ENCODE measurements at regions not wholly inside any gene's neighbourhood (a gene's known extent, or its start where the extent isn't known, plus 50 kb on each side); places are given as distances from the start of the nearest gene placed in this dataset.

- H2BK5ac ChIP-seq (ENCODE audit: low read length), result no peak overlapping the region
- no peaks in the 10 kb centered on the region for H3K9me3 ChIP-seq (replicated peaks in 1 of 2; ENCODE audit: control insufficient read depth in 2 of 2, insufficient read depth in 1 of 2, low read depth in 1 of 2, low read length in 2 of 2)
- H3K4me3 ChIP-seq (ENCODE audit: low read length in 2 of 2), result no peak overlapping the region
- no peak overlapping the region for H2BK12ac ChIP-seq (ENCODE audit: low read length)
- H3K23ac ChIP-seq (ENCODE audit: low read depth, low read length, poor library complexity), result no peak overlapping the region
- H3K14ac ChIP-seq (ENCODE audit: low read length), result no peak overlapping the region
- WGBS, 2 donors (ENCODE audit: extremely low coverage in 2 of 2, insufficient read length in 2 of 2, insufficient replicate concordance in 1 of 2), result no CpG with 5 or more reads among the region's 2 CpGs
- H2BK15ac ChIP-seq (ENCODE audit: low read length), result no peak overlapping the region
- DNase-seq (ENCODE audit: low spot score), result no peak
- no peak overlapping the region for H3K18ac ChIP-seq (ENCODE audit: low read length)
- H2AFZ ChIP-seq (ENCODE audit: low read length), result no peak overlapping the region
- H3K9ac ChIP-seq (ENCODE audit: low read depth, low read length, poor library complexity), result no peak overlapping the region
- H3K4ac ChIP-seq (ENCODE audit: low read length), result no peak overlapping the region
- no peaks in the 10 kb centered on the region for H3K36me3 ChIP-seq (replicated peaks in 1 of 2; ENCODE audit: control insufficient read depth in 2 of 2, insufficient read depth in 2 of 2, low read length in 2 of 2)
- no peak overlapping the region for H4K91ac ChIP-seq (ENCODE audit: low read depth, low read length, poor library complexity)
- H2BK120ac ChIP-seq (ENCODE audit: low read depth, low read length), result no peak overlapping the region
- H3K4me2 ChIP-seq (ENCODE audit: insufficient read depth, low read length, poor library complexity, severe bottlenecking), result no peak overlapping the region
- no peaks in the 10 kb centered on the region for H3K4me1 ChIP-seq (ENCODE audit: control insufficient read depth in 2 of 2, insufficient read depth in 1 of 2, low read depth in 1 of 2, low read length in 2 of 2)
- no peak overlapping the region for H3K27ac ChIP-seq (replicated peaks; ENCODE audit: low read length)
- no peak overlapping the region for H2AK5ac ChIP-seq (ENCODE audit: low read depth, low read length)
- H4K8ac ChIP-seq (ENCODE audit: low read depth, low read length), result no peak overlapping the region
- H3K27me3 ChIP-seq (ENCODE audit: control insufficient read depth in 3 of 3, insufficient read depth in 3 of 3, low read depth in 1 of 3, low read length in 3 of 3), result no peaks in the 10 kb centered on the region
- no peaks in the 10 kb centered on the region for H3K79me1 ChIP-seq (ENCODE audit: low read depth, low read length)
These were observed 183.5 kb downstream of the HNMT start for GRCh38 chr2:138147796-138148195.

GRCh38 chr2:138155304-138155703 is 191.0 kb downstream of the HNMT start:
- Histone ChIP-seq H3K27me3 (ENCODE audit: control insufficient read depth in 3 of 3, insufficient read depth in 3 of 3, low read depth in 1 of 3, low read length in 3 of 3) (no peaks in the 10 kb centered on the region), H2BK15ac (ENCODE audit: low read length) (no peak overlapping the region), H2BK120ac (ENCODE audit: low read depth, low read length) (no peak overlapping the region), H4K8ac (ENCODE audit: low read depth, low read length) (no peak overlapping the region), H2AK5ac (ENCODE audit: low read depth, low read length) (no peak overlapping the region), H4K91ac (ENCODE audit: low read depth, low read length, poor library complexity) (no peak overlapping the region), H3K27ac (replicated peaks; ENCODE audit: low read length) (no peak overlapping the region), H3K4me3 (ENCODE audit: low read length in 2 of 2) (no peak overlapping the region), H3K23ac (ENCODE audit: low read depth, low read length, poor library complexity) (no peak overlapping the region), H2BK12ac (ENCODE audit: low read length) (no peak overlapping the region), H3K18ac (ENCODE audit: low read length) (no peak overlapping the region), H3K4ac (ENCODE audit: low read length) (no peak overlapping the region), H2AFZ (ENCODE audit: low read length) (no peak overlapping the region), H3K4me1 (ENCODE audit: control insufficient read depth in 2 of 2, insufficient read depth in 1 of 2, low read depth in 1 of 2, low read length in 2 of 2) (no peaks in the 10 kb centered on the region), H3K4me2 (ENCODE audit: insufficient read depth, low read length, poor library complexity, severe bottlenecking) (no peak overlapping the region), H3K79me1 (ENCODE audit: low read depth, low read length) (no peaks in the 10 kb centered on the region), H2BK5ac (ENCODE audit: low read length) (no peak overlapping the region), H3K9me3 (replicated peaks in 1 of 2; ENCODE audit: control insufficient read depth in 2 of 2, insufficient read depth in 1 of 2, low read depth in 1 of 2, low read length in 2 of 2) (no peaks in the 10 kb centered on the region), H3K36me3 (replicated peaks in 1 of 2; ENCODE audit: control insufficient read depth in 2 of 2, insufficient read depth in 2 of 2, low read length in 2 of 2) (no peaks in the 10 kb centered on the region), H3K9ac (ENCODE audit: low read depth, low read length, poor library complexity) (no peak overlapping the region), H3K14ac (ENCODE audit: low read length) (no peak overlapping the region)
- WGBS, 2 donors (ENCODE audit: extremely low coverage in 2 of 2, insufficient read length in 2 of 2, insufficient replicate concordance in 1 of 2), result no CpG with 5 or more reads among the region's 1 CpG
- DNase-seq (ENCODE audit: low spot score), result no peak

GRCh38 chr2:138157372-138157771 is 193.1 kb downstream of the HNMT start:
- no peak overlapping the region for H2BK5ac ChIP-seq (ENCODE audit: low read length)
- H3K79me1 ChIP-seq (ENCODE audit: low read depth, low read length), result no peaks in the 10 kb centered on the region
- no peaks in the 10 kb centered on the region for H3K36me3 ChIP-seq (replicated peaks in 1 of 2; ENCODE audit: control insufficient read depth in 2 of 2, insufficient read depth in 2 of 2, low read length in 2 of 2)
- no peak overlapping the region for H2AK5ac ChIP-seq (ENCODE audit: low read depth, low read length)
- H3K23ac ChIP-seq (ENCODE audit: low read depth, low read length, poor library complexity), result no peak overlapping the region
- no peaks in the 10 kb centered on the region for H3K27me3 ChIP-seq (ENCODE audit: control insufficient read depth in 3 of 3, insufficient read depth in 3 of 3, low read depth in 1 of 3, low read length in 3 of 3)
- no peak overlapping the region for H3K4me2 ChIP-seq (ENCODE audit: insufficient read depth, low read length, poor library complexity, severe bottlenecking)
- H2AFZ ChIP-seq (ENCODE audit: low read length), result no peak overlapping the region
- no peak overlapping the region for H3K14ac ChIP-seq (ENCODE audit: low read length)
- H2BK15ac ChIP-seq (ENCODE audit: low read length), result no peak overlapping the region
- no CpG with 5 or more reads among the region's 4 CpGs for WGBS, 2 donors (ENCODE audit: extremely low coverage in 2 of 2, insufficient read length in 2 of 2, insufficient replicate concordance in 1 of 2)
- H3K4me1 ChIP-seq (ENCODE audit: control insufficient read depth in 2 of 2, insufficient read depth in 1 of 2, low read depth in 1 of 2, low read length in 2 of 2), result no peaks in the 10 kb centered on the region
- no peak overlapping the region for H2BK120ac ChIP-seq (ENCODE audit: low read depth, low read length)
- H3K27ac ChIP-seq (replicated peaks; ENCODE audit: low read length), result no peak overlapping the region
- H3K18ac ChIP-seq (ENCODE audit: low read length), result no peak overlapping the region
- H4K91ac ChIP-seq (ENCODE audit: low read depth, low read length, poor library complexity), result no peak overlapping the region
- H3K4me3 ChIP-seq (ENCODE audit: low read length in 2 of 2), result no peak overlapping the region
- DNase-seq (ENCODE audit: low spot score), result no peak
- H4K8ac ChIP-seq (ENCODE audit: low read depth, low read length), result no peak overlapping the region
- H2BK12ac ChIP-seq (ENCODE audit: low read length), result no peak overlapping the region
- H3K9me3 ChIP-seq (replicated peaks in 1 of 2; ENCODE audit: control insufficient read depth in 2 of 2, insufficient read depth in 1 of 2, low read depth in 1 of 2, low read length in 2 of 2), result no peaks in the 10 kb centered on the region
- no peak overlapping the region for H3K4ac ChIP-seq (ENCODE audit: low read length)
- H3K9ac ChIP-seq (ENCODE audit: low read depth, low read length, poor library complexity), result no peak overlapping the region

GRCh38 chr2:138170485-138170884 is 206.2 kb downstream of the HNMT start:
- no peak overlapping the region for H2BK5ac ChIP-seq (ENCODE audit: low read length)
- peaks cover 0 to 3% of the 10 kb centered on the region in 2 donors for H3K9me3 ChIP-seq (replicated peaks in 1 of 2; ENCODE audit: control insufficient read depth in 2 of 2, insufficient read depth in 1 of 2, low read depth in 1 of 2, low read length in 2 of 2)
- no peak overlapping the region for H3K23ac ChIP-seq (ENCODE audit: low read depth, low read length, poor library complexity)
- H3K4me3 ChIP-seq (ENCODE audit: low read length in 2 of 2), result no peak overlapping the region
- no peaks in the 10 kb centered on the region for H3K27me3 ChIP-seq (ENCODE audit: control insufficient read depth in 3 of 3, insufficient read depth in 3 of 3, low read depth in 1 of 3, low read length in 3 of 3)
- WGBS, 2 donors (ENCODE audit: extremely low coverage in 2 of 2, insufficient read length in 2 of 2, insufficient replicate concordance in 1 of 2), result no CpG with 5 or more reads among the region's 5 CpGs
- H3K79me1 ChIP-seq (ENCODE audit: low read depth, low read length), result no peaks in the 10 kb centered on the region
- H3K4ac ChIP-seq (ENCODE audit: low read length), result no peak overlapping the region
- H3K18ac ChIP-seq (ENCODE audit: low read length), result no peak overlapping the region
- no peaks in the 10 kb centered on the region for H3K4me1 ChIP-seq (ENCODE audit: control insufficient read depth in 2 of 2, insufficient read depth in 1 of 2, low read depth in 1 of 2, low read length in 2 of 2)
- no peaks in the 10 kb centered on the region for H3K36me3 ChIP-seq (replicated peaks in 1 of 2; ENCODE audit: control insufficient read depth in 2 of 2, insufficient read depth in 2 of 2, low read length in 2 of 2)
- no peak overlapping the region for H4K91ac ChIP-seq (ENCODE audit: low read depth, low read length, poor library complexity)
- H2AFZ ChIP-seq (ENCODE audit: low read length), result no peak overlapping the region
- no peak overlapping the region for H2BK12ac ChIP-seq (ENCODE audit: low read length)
- H2BK15ac ChIP-seq (ENCODE audit: low read length), result no peak overlapping the region
- no peak overlapping the region for H3K27ac ChIP-seq (replicated peaks; ENCODE audit: low read length)
- DNase-seq (ENCODE audit: low spot score), result no peak
- H3K9ac ChIP-seq (ENCODE audit: low read depth, low read length, poor library complexity), result no peak overlapping the region
- no peak overlapping the region for H3K14ac ChIP-seq (ENCODE audit: low read length)
- H2AK5ac ChIP-seq (ENCODE audit: low read depth, low read length), result no peak overlapping the region
- no peak overlapping the region for H3K4me2 ChIP-seq (ENCODE audit: insufficient read depth, low read length, poor library complexity, severe bottlenecking)
- H4K8ac ChIP-seq (ENCODE audit: low read depth, low read length), result no peak overlapping the region
- no peak overlapping the region for H2BK120ac ChIP-seq (ENCODE audit: low read depth, low read length)

All from neuronal stem cell (in vitro differentiated cells).